WERI-Rb-1 (cell line): ENCODE measurements at regions not wholly inside any gene's neighbourhood (a gene's known extent, or its start where the extent isn't known, plus 50 kb on each side); places are given as distances from the start of the nearest gene placed in this dataset.

ENCODE experiments used
- DNase-seq: peaks from one replicate; pipeline ENCODE4 v3.0.0-alpha.2; 2020
- H3K27ac ChIP-seq: fragments of 250-450 bp; sonication (Bioruptor Pico); 2 replicates; pipeline ENCODE4 v1.5.1; 2020; ENCODE audit warnings: mild to moderate bottlenecking, moderate library complexity
- H3K27me3 ChIP-seq: fragments of 250-450 bp; sonication (Bioruptor Pico); 2 replicates; pipeline ENCODE4 v1.5.1; 2021; ENCODE audit warnings: mild to moderate bottlenecking, low read depth, moderate library complexity; ENCODE audit not compliant: insufficient read depth, severe bottlenecking
- H3K36me3 ChIP-seq: fragments of 250-450 bp; sonication (Bioruptor Pico); 2 replicates; pipeline ENCODE4 v1.5.1; 2020; ENCODE audit warnings: mild to moderate bottlenecking, moderate library complexity
- H3K4me3 ChIP-seq: 2 replicates; pipeline ENCODE4 v1.5.1; 2011; ENCODE audit warnings: low read depth, mild to moderate bottlenecking, control low read depth, low read length
- H3K9me3 ChIP-seq: fragments of 250-450 bp; sonication (Bioruptor Pico); 2 replicates; pipeline ENCODE4 v1.5.1; 2021; ENCODE audit warnings: mild to moderate bottlenecking, moderate library complexity; ENCODE audit not compliant: severe bottlenecking
- CTCF ChIP-seq: IDR thresholded peaks from 2 replicates; pipeline ENCODE4 v1.5.1; 2011; ENCODE audit warnings: low read depth, mild to moderate bottlenecking, control low read depth, inconsistent platforms, low read length

GRCh38 chr2:221774136-221774535, 202.0 kb upstream of the EPHA4 start:
- H3K36me3 ChIP-seq, result no peaks in the 10 kb centered on the region
- no peak for TF ChIP-seq CTCF
- DNase-seq, result no peak
- H3K27ac ChIP-seq, result no peak overlapping the region
- H3K9me3 ChIP-seq, result no peaks in the 10 kb centered on the region
- no peaks in the 10 kb centered on the region for H3K27me3 ChIP-seq
- no peak overlapping the region for H3K4me3 ChIP-seq

GRCh38 chr2:221771297-221771696, 199.2 kb upstream of the EPHA4 start:
- Histone ChIP-seq H3K27me3 (no peaks in the 10 kb centered on the region), H3K27ac (no peak overlapping the region), H3K9me3 (no peaks in the 10 kb centered on the region), H3K36me3 (no peaks in the 10 kb centered on the region), H3K4me3 (no peak overlapping the region)
- DNase-seq, result no peak
- TF ChIP-seq CTCF, result no peak

- DNase-seq, result no peak
- Histone ChIP-seq H3K4me3 (no peak overlapping the region), H3K36me3 (no peaks in the 10 kb centered on the region), H3K9me3 (no peaks in the 10 kb centered on the region), H3K27ac (no peak overlapping the region), H3K27me3 (no peaks in the 10 kb centered on the region)
- no peak for TF ChIP-seq CTCF
These were observed 195.3 kb upstream of the EPHA4 start for GRCh38 chr2:221767106-221768012.

- H3K9me3 ChIP-seq, result no peaks in the 10 kb centered on the region
- no peak for TF ChIP-seq CTCF
- no peak overlapping the region for H3K27ac ChIP-seq
- DNase-seq, result no peak
- H3K4me3 ChIP-seq, result no peak overlapping the region
- H3K36me3 ChIP-seq, result no peaks in the 10 kb centered on the region
- H3K27me3 ChIP-seq, result no peaks in the 10 kb centered on the region
These were observed 190.4 kb upstream of the EPHA4 start for GRCh38 chr2:221762496-221762895.

- no peak for TF ChIP-seq CTCF
- Histone ChIP-seq H3K4me3 (no peak overlapping the region), H3K36me3 (no peaks in the 10 kb centered on the region), H3K9me3 (no peaks in the 10 kb centered on the region), H3K27me3 (no peaks in the 10 kb centered on the region), H3K27ac (no peak overlapping the region)
- DNase-seq, result no peak
These were observed 189.2 kb upstream of the EPHA4 start for GRCh38 chr2:221761260-221761659.

- Histone ChIP-seq H3K9me3 (no peaks in the 10 kb centered on the region), H3K4me3 (no peak overlapping the region), H3K27ac (no peak overlapping the region), H3K27me3 (no peaks in the 10 kb centered on the region), H3K36me3 (no peaks in the 10 kb centered on the region)
- DNase-seq, result no peak
- no peak for TF ChIP-seq CTCF
These were observed 186.0 kb upstream of the EPHA4 start for GRCh38 chr2:221758076-221758475.
